Left ventricle myocardium inferior (tissue), 1 donor: ENCODE measurements at regions not wholly inside any gene's neighbourhood (a gene's known extent, or its start where the extent isn't known, plus 50 kb on each side); places are given as distances from the start of the nearest gene placed in this dataset.

Experiments
- DNase-seq: peaks from one replicate; pipeline ENCODE4 v3.0.0-alpha.2; 2020
- H3K27ac ChIP-seq: fragments of 200-600 bp; replicated peaks from 2 replicates; pipeline ENCODE4 v1.8.0; 2021
- H3K27me3 ChIP-seq: fragments of 200-600 bp; 2 replicates; pipeline ENCODE4 v1.8.0; 2021; ENCODE audit warnings: low read depth
- H3K36me3 ChIP-seq: fragments of 200-600 bp; 2 replicates; pipeline ENCODE4 v1.8.0; 2021
- H3K4me1 ChIP-seq: fragments of 200-600 bp; 2 replicates; pipeline ENCODE4 v1.8.0; 2021
- H3K4me3 ChIP-seq: fragments of 200-600 bp; 2 replicates; pipeline ENCODE4 v1.8.0; 2021; ENCODE audit warnings: mild to moderate bottlenecking, moderate library complexity
- H3K9me3 ChIP-seq: fragments of 200-600 bp; replicated peaks from 2 replicates; pipeline ENCODE4 v1.8.0; 2021
- intact Hi-C: fragments of 100-400 bp; cut with micrococcal nuclease; formaldehyde crosslinking; loops from one replicate; pipeline ENCODE4 v1.11.0; 2022
- TF ChIP-seq, protein P1 (sequence below): fragments of 200-600 bp; IDR thresholded peaks from 2 replicates; pipeline ENCODE4 v1.8.0; 2021; ENCODE audit warnings: antibody characterized with exemption, mild to moderate bottlenecking, borderline replicate concordance
- donor health status: DM: no; HTN: yes; CAD: no; lungs with severe emphysema.

DNA sequence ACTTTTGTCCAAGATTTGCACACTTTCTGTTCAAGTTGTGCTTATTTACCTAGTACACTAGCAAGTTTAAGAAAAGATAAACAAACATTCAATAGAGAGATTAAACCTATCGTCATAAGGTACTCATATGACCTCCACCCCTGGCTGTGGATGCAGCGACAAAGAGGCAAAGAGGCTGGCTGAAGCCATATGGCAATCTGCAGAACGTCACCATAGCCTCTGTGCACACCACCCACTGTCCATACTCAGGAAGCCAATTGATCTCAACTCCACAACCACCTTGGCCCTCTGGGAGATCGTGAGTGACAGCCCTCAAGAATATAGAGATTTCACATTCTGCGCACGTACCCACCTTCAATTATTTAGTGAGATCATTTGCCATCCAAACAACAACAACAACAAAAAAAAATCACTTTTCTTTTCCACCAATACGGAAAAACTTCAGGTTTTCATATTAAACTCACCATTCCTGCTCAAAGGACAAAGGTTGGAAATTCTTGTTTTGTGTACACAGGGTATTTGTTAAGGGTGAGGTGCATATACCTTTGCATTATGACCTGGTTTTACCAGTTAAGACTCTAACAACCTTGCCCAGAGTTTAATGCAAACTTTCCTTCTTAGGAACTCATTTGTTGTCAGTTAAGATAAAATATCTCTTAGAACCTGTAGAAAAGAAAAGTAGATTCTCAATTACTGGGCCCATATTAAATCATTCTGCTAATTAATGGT lies 243.0 kb upstream of the FSTL5 start:
- peaks cover 8% of the 10 kb centered on the region for H3K4me1 ChIP-seq
- H3K27me3 ChIP-seq: no peaks in the 10 kb centered on the region
- TF ChIP-seq, protein P1, sequence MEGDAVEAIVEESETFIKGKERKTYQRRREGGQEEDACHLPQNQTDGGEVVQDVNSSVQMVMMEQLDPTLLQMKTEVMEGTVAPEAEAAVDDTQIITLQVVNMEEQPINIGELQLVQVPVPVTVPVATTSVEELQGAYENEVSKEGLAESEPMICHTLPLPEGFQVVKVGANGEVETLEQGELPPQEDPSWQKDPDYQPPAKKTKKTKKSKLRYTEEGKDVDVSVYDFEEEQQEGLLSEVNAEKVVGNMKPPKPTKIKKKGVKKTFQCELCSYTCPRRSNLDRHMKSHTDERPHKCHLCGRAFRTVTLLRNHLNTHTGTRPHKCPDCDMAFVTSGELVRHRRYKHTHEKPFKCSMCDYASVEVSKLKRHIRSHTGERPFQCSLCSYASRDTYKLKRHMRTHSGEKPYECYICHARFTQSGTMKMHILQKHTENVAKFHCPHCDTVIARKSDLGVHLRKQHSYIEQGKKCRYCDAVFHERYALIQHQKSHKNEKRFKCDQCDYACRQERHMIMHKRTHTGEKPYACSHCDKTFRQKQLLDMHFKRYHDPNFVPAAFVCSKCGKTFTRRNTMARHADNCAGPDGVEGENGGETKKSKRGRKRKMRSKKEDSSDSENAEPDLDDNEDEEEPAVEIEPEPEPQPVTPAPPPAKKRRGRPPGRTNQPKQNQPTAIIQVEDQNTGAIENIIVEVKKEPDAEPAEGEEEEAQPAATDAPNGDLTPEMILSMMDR: no peak
- no peak overlapping the region for H3K4me3 ChIP-seq
- no peak overlapping the region for H3K27ac ChIP-seq
- peaks cover 10% of the 10 kb centered on the region for H3K9me3 ChIP-seq
- intact Hi-C loops: no loop called here
- no peak for DNase-seq
- no peaks in the 10 kb centered on the region for H3K36me3 ChIP-seq

DNA sequence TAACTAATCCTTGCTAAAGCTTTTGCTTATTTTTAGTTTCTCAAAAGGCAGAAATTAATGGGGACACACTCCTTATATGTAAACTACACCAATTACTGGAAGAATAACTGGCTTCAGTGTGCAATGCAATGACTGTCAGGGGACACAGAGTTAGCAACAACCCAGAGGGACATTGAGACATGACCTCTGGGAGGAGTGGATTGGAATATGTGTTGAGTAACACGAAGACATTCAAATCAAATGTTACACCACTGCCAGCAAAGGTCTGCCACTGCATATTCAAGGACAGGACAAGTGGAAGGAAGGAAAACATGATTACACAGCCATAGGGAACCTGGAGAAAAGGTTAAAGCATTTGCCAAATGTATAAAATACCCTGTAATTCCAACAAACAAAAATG lies 240.1 kb upstream of the FSTL5 start:
- intact Hi-C loops: no loop called here
- no peak for DNase-seq
- peaks cover 8% of the 10 kb centered on the region for H3K4me1 ChIP-seq
- peak overlapping the region; percentile 22 for H3K27ac ChIP-seq
- H3K4me3 ChIP-seq: no peak overlapping the region
- H3K36me3 ChIP-seq: no peaks in the 10 kb centered on the region
- no peaks in the 10 kb centered on the region for H3K27me3 ChIP-seq
- H3K9me3 ChIP-seq: peaks cover 10% of the 10 kb centered on the region
- TF ChIP-seq, protein P1: no peak

DNA sequence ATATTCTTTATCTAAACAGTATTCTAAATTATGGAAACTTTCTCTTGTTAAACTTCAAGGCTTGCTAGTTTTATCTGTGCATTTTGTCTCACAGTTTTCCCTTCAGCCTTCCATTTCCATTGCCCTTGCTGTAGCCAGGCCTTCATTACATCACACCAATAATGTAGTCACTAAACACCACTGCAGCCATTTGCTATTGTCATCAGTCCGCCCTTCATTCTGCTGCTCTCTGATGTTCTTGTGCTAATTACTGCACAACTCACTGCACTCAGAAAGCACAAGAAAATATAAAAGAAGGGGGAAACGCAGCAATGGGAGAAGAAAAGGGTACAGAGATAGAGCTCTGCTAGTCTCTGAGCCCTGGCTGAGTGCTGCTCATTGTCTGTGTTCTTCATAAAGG lies 239.6 kb upstream of the FSTL5 start:
- peaks cover 10% of the 10 kb centered on the region for H3K9me3 ChIP-seq
- H3K4me1 ChIP-seq: peaks cover 8% of the 10 kb centered on the region
- intact Hi-C loops: no loop called here
- H3K4me3 ChIP-seq: no peak overlapping the region
- no peaks in the 10 kb centered on the region for H3K27me3 ChIP-seq
- no peaks in the 10 kb centered on the region for H3K36me3 ChIP-seq
- H3K27ac ChIP-seq: peak overlapping the region; percentile 22
- DNase-seq: no peak
- TF ChIP-seq, protein P1: no peak

DNA sequence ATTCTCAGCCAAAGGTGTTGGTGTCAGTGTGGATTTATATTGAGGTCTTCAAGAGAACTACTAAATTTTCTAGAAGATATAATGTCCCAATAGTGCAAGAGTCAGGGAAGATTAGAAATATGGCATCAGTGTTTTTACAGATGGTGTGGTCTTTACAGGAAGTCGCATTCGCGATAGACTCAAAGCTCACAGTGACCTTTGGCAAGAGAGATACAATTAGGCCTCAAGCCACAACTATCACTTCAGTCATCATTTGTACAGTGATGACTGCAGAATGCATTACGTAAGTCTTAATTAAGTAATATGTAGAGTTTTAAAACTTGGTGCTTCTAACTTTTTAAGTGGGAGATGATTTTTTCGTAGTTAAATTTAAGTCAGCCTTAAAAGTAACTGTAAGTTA lies 237.2 kb upstream of the FSTL5 start:
- no peak for DNase-seq
- no peak overlapping the region for H3K27ac ChIP-seq
- intact Hi-C loops: no loop called here
- H3K27me3 ChIP-seq: no peaks in the 10 kb centered on the region
- H3K4me1 ChIP-seq: peaks cover 8% of the 10 kb centered on the region
- H3K4me3 ChIP-seq: no peak overlapping the region
- TF ChIP-seq, protein P1: no peak
- no peaks in the 10 kb centered on the region for H3K36me3 ChIP-seq
- H3K9me3 ChIP-seq: peaks cover 10% of the 10 kb centered on the region

DNA sequence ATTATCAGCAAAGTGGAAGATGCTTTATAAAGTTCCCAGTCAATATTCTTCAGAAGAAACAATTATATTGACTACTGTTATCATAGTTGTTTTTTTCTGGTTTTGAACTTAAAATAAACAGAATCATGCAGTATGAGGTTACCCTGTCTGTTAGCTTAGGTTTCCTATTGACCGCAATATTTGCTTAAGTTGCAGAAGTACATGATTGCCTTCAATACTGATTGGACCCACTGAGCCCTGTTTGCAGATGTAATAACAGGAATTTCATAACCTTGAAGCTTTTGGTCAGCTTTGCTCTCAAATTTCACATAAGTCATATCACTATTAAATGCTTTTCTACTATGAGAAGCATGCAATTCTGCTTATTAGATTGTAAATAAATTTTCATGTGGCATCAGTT lies 229.1 kb upstream of the FSTL5 start:
- Histone ChIP-seq H3K27me3 (no peaks in the 10 kb centered on the region), H3K9me3 (no peaks in the 10 kb centered on the region), H3K4me3 (no peak overlapping the region), H3K36me3 (no peaks in the 10 kb centered on the region), H3K27ac (no peak overlapping the region), H3K4me1 (no peaks in the 10 kb centered on the region)
- DNase-seq: no peak
- intact Hi-C loops: no loop called here
- TF ChIP-seq, protein P1: no peak
